Heart left ventricle (tissue), 13 donors: ENCODE measurements at regions not wholly inside any gene's neighbourhood (a gene's known extent, or its start where the extent isn't known, plus 50 kb on each side); places are given as distances from the start of the nearest gene placed in this dataset.

Experiments used
- CTCF ChIP-seq, 12 donors: fragments of 200-600 bp; sonication (generic) in 4 of 12; IDR thresholded peaks; one replicate each; pipeline versions ENCODE4 v1.5.0 to v1.8.0; 2018 to 2022; ENCODE audit warnings: antibody characterized with exemption in 12 of 12, mild to moderate bottlenecking in 5 of 12
- POLR2A ChIP-seq, 2 donors: fragments of 450-650 bp; IDR thresholded peaks; one replicate each; pipeline ENCODE4 v1.6.1; 2017; ENCODE audit warnings: antibody characterized with exemption in 2 of 2, mild to moderate bottlenecking in 2 of 2, moderate library complexity in 2 of 2
- donor health status: ischemic (EF 13 %, LVEDD 7.1; RV severe dilation, severe dysfunction).
- donor health status: DM: no; HTN: yes; CAD: no.
- donor health status: DM: no; HTN: no; CAD: no.
- donor health status: ischemic (EF 25% LVEDD 6.9; RV normal size, moderate dysfunction).
- donor health status: ischemic (EF 25% LVEDD 5.7; RV mildly dilated, moderate dysfunction).
- donor health status: ischemic (EF 35%, LVEDD 5.7; RV mildly dilated, moderate dysfunction).
- donor health status: nonischemic (EF 11% LVEDD 7.7; RV severe dilation, severe dysfunction).
- donor health status: DM: yes; HTN: yes; CAD: no.
- donor health status: PGD.
- donor health status: ischemic (EF 29% LVEDD 5.4; RV normal size, mild dysfunction).
- donor health status: nonischemic (EF 23%, LVEDD 6.1; RV moderate dilation, normal function).

GRCh38 chr14:98374136-98374535 lies 897.9 kb downstream of the BCL11B start:
- TF ChIP-seq CTCF (IDR thresholded peaks at IDR 0.05) (no peak), POLR2A (IDR thresholded peaks at IDR 0.05) (no peak)
